Epithelial cell of esophagus (primary cell): ENCODE measurements at regions not wholly inside any gene's neighbourhood (a gene's known extent, or its start where the extent isn't known, plus 50 kb on each side); places are given as distances from the start of the nearest gene placed in this dataset.

Source experiments
- DNase-seq: peaks from one replicate; pipeline ENCODE4 v3.0.0; 2010; ENCODE audit warnings: low read depth
- H3K4me3 ChIP-seq: 2 replicates; pipeline ENCODE4 v1.5.1; 2011; ENCODE audit warnings: mild to moderate bottlenecking, low read length, control low read depth
- CTCF ChIP-seq: IDR thresholded peaks from 2 replicates; pipeline ENCODE4 v1.5.1; 2011; ENCODE audit warnings: low read depth, mild to moderate bottlenecking, low read length, control low read depth, inconsistent platforms; ENCODE audit not compliant: insufficient read depth; ENCODE audit errors: missing control alignments

DNA sequence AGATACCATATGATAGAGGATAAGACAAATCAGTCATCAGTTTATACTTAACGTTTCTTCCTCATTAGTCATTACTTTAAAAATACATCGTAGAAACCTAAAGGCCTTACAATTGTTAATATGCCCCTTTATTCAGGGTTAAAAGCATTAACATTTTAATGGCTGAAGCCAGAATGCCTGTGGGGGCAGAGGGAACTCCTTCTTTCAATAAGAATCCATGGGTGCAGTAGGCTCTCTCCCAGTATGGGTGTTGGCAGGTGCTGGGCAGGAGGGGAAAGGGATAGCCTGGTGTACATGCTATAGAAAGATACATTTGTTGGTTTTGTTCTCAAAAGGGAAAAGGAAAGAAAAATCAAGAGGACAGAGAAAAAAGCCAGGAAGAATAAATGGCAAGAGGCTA is 1035.7 kb upstream of the POU3F3 start:
- TF ChIP-seq CTCF, result no peak
- no peak for DNase-seq
- H3K4me3 ChIP-seq, result no peak overlapping the region

GRCh38 chr2:103819599-103819998 is 1034.3 kb upstream of the POU3F3 start:
- H3K4me3 ChIP-seq, result no peak overlapping the region
- TF ChIP-seq CTCF, result no peak
- DNase-seq, result no peak

- DNase-seq, result peak; percentile 16
- no peak for TF ChIP-seq CTCF
- no peak overlapping the region for H3K4me3 ChIP-seq
Observed at GRCh38 chr2:103823847-103824246, 1030.1 kb upstream of the POU3F3 start.

DNA sequence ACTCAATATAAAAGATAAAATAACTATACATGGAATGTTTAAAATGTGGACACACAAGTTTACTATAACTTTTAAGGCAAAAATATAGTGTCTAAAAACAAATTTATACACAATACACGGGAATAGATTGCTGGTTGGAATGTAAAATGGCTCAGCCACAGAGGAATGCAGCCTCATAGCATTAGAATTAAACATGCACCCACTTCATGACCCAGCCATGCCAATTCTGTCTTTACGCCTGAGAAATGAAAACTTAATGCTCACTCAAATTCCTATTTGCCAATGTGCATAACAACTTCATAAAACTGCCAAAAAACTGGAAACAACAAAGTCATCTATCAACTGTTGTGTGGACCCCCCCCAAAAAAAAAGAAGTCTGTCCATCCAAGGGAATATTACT is 1006.6 kb upstream of the POU3F3 start:
- TF ChIP-seq CTCF, result no peak
- no peak overlapping the region for H3K4me3 ChIP-seq
- DNase-seq, result no peak

GRCh38 chr2:103859238-103859637 is 994.7 kb upstream of the POU3F3 start:
- TF ChIP-seq CTCF, result no peak
- H3K4me3 ChIP-seq, result no peak overlapping the region
- DNase-seq, result no peak

DNA sequence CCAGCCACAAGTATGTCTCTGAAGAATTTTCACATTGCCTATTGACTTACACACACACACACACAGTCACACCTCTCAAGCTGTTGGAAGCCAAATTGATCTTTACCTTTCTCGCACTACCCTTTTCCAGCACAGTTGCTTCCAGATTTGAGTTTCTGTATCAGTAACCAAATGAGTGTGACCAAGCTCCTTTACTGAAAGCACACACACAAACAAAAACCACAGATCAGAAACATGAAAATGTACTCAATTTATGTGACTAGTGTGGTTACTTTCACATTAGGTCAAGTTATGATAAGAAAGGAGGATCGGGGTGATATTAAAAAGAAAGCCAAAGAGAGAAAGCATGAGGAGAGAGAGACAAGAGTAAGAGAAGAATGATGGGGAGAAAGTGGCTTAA is 993.9 kb upstream of the POU3F3 start:
- H3K4me3 ChIP-seq, result no peak overlapping the region
- no peak for DNase-seq
- TF ChIP-seq CTCF, result no peak

DNA sequence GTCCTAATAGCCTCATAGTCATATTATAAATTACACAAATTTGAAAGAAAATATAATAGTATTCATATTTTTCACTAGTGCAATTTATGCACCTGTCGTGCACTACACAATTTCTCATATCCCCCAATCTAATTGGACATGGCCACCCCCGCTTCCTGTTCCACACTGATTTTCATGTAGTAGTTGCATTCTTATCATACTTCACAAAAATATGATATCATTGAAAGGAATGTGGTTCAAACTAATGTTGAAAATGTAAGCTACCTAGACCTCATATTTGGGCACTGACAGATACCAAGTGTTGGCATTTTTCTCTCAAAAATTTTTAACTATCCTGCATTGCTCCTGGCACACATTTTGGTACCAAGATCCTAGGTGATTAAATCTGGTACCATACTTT is 985.5 kb upstream of the POU3F3 start:
- TF ChIP-seq CTCF, result no peak
- H3K4me3 ChIP-seq, result no peak overlapping the region
- no peak for DNase-seq
